Panc1 (cell line): ENCODE measurements at regions not wholly inside any gene's neighbourhood (a gene's known extent, or its start where the extent isn't known, plus 50 kb on each side); places are given as distances from the start of the nearest gene placed in this dataset.

Source experiments
- CTCF ChIP-seq: fragments of 450-650 bp; IDR thresholded peaks from 2 replicates; pipeline ENCODE4 v1.5.1; 2017; ENCODE audit warnings: mild to moderate bottlenecking
- POLR2AphosphoS5 ChIP-seq: IDR thresholded peaks from 2 replicates; pipeline ENCODE4 v1.6.1; 2012; ENCODE audit warnings: mild to moderate bottlenecking, low read depth, low read length, moderate library complexity
- REST ChIP-seq, 2 experiments: IDR thresholded peaks; 2 replicates each; pipeline ENCODE4 v1.6.1; 2011 to 2012; ENCODE audit warnings: low read depth in 2 of 2, control low read depth in 1 of 2, low read length in 1 of 2, mild to moderate bottlenecking in 1 of 2, moderate library complexity in 1 of 2; ENCODE audit not compliant: insufficient read depth in 1 of 2
- TCF7L2 ChIP-seq: IDR thresholded peaks from 2 replicates; pipeline ENCODE4 v1.6.1; 2011; ENCODE audit warnings: mild to moderate bottlenecking, low read depth, low read length, inconsistent platforms

- no peak for TF ChIP-seq CTCF
- no peak for TF ChIP-seq POLR2AphosphoS5
- TF ChIP-seq REST (IDR thresholded peaks at IDR 0.05; ENCODE audit: insufficient read depth in 1 of 2, low read depth in 2 of 2, low read length in 1 of 2): no peak
- TF ChIP-seq TCF7L2: no peak
Measured at GRCh38 chr1:143717434-143717833, 254.4 kb downstream of the FAM72C start.
